Osteocyte (in vitro differentiated cells): ENCODE measurements at regions not wholly inside any gene's neighbourhood (a gene's known extent, or its start where the extent isn't known, plus 50 kb on each side); places are given as distances from the start of the nearest gene placed in this dataset.

Experiments used
- DNase-seq: peaks from one replicate; pipeline ENCODE4 v3.0.0; 2021; ENCODE audit warnings: mixed read lengths; ENCODE audit not compliant: unreplicated experiment; ENCODE audit errors: extremely low spot score
- H3K27ac Mint-ChIP-seq: one replicate; pipeline ENCODE4 v1.8.0; 2021; ENCODE audit warnings: mild to moderate bottlenecking, mixed read lengths; ENCODE audit not compliant: unreplicated experiment
- H3K27me3 Mint-ChIP-seq: one replicate; pipeline ENCODE4 v1.8.0; 2021; ENCODE audit warnings: mixed read lengths; ENCODE audit not compliant: unreplicated experiment
- H3K36me3 Mint-ChIP-seq: one replicate; pipeline ENCODE4 v1.8.0; 2021; ENCODE audit warnings: mixed read lengths; ENCODE audit not compliant: unreplicated experiment
- H3K4me1 Mint-ChIP-seq: one replicate; pipeline ENCODE4 v1.8.0; 2021; ENCODE audit warnings: mixed read lengths; ENCODE audit not compliant: unreplicated experiment
- H3K4me3 Mint-ChIP-seq: one replicate; pipeline ENCODE4 v1.8.0; 2021; ENCODE audit warnings: mild to moderate bottlenecking, moderate library complexity, mixed read lengths; ENCODE audit not compliant: unreplicated experiment
- H3K9me3 Mint-ChIP-seq: one replicate; pipeline ENCODE4 v1.8.0; 2021; ENCODE audit warnings: mixed read lengths; ENCODE audit not compliant: unreplicated experiment
- CTCF ChIP-seq: fragments of 200-600 bp; sonication (generic); IDR thresholded peaks from 2 replicates; pipeline ENCODE4 v1.5.0; 2021; ENCODE audit warnings: antibody characterized with exemption, mild to moderate bottlenecking, moderate library complexity

GRCh38 chrX:129233786-129234185, 289.5 kb downstream of the SMARCA1 start:
- H3K27ac Mint-ChIP-seq = no peak overlapping the region
- no peak for DNase-seq
- TF ChIP-seq CTCF = no peak

GRCh38 chrX:129230850-129231512, 292.3 kb downstream of the SMARCA1 start:
- Mint-ChIP-seq H3K9me3 (peaks cover 5% of the 10 kb centered on the region), H3K4me1 (no peaks in the 10 kb centered on the region), H3K27ac (no peak overlapping the region), H3K4me3 (no peak overlapping the region), H3K36me3 (no peaks in the 10 kb centered on the region), H3K27me3 (no peaks in the 10 kb centered on the region)
- no peak for DNase-seq
- TF ChIP-seq CTCF = no peak

More at GRCh38 chrX:129233786-129234185, 289.5 kb downstream of the SMARCA1 start:
- Mint-ChIP-seq H3K27me3 (no peaks in the 10 kb centered on the region), H3K9me3 (no peaks in the 10 kb centered on the region), H3K4me3 (no peak overlapping the region), H3K4me1 (no peaks in the 10 kb centered on the region), H3K36me3 (no peaks in the 10 kb centered on the region)

GRCh38 chrX:129230168-129230567, 293.1 kb downstream of the SMARCA1 start:
- DNase-seq = no peak
- TF ChIP-seq CTCF = no peak
- no peak overlapping the region for H3K27ac Mint-ChIP-seq
- H3K4me1 Mint-ChIP-seq = no peaks in the 10 kb centered on the region
- no peaks in the 10 kb centered on the region for H3K36me3 Mint-ChIP-seq
- H3K27me3 Mint-ChIP-seq = no peaks in the 10 kb centered on the region
- peaks cover 5% of the 10 kb centered on the region for H3K9me3 Mint-ChIP-seq
- no peak overlapping the region for H3K4me3 Mint-ChIP-seq

- no peaks in the 10 kb centered on the region for H3K27me3 Mint-ChIP-seq
- H3K9me3 Mint-ChIP-seq = peaks cover 5% of the 10 kb centered on the region
- H3K36me3 Mint-ChIP-seq = no peaks in the 10 kb centered on the region
- TF ChIP-seq CTCF = no peak
- no peak overlapping the region for H3K4me3 Mint-ChIP-seq
- H3K4me1 Mint-ChIP-seq = no peaks in the 10 kb centered on the region
- no peak for DNase-seq
- H3K27ac Mint-ChIP-seq = no peak overlapping the region
These were observed 295.9 kb downstream of the SMARCA1 start for GRCh38 chrX:129227366-129227765.

GRCh38 chrX:129193357-129193756, 329.9 kb downstream of the SMARCA1 start:
- Mint-ChIP-seq H3K27ac (no peak overlapping the region), H3K4me3 (no peak overlapping the region), H3K27me3 (no peaks in the 10 kb centered on the region), H3K9me3 (no peaks in the 10 kb centered on the region), H3K36me3 (no peaks in the 10 kb centered on the region), H3K4me1 (no peaks in the 10 kb centered on the region)
- TF ChIP-seq CTCF = no peak
- DNase-seq = no peak
